GM12875 (cell line): ENCODE measurements at regions not wholly inside any gene's neighbourhood (a gene's known extent, or its start where the extent isn't known, plus 50 kb on each side); places are given as distances from the start of the nearest gene placed in this dataset.

Experiments
- H3K4me3 ChIP-seq: one replicate; pipeline ENCODE4 v1.5.1; 2011; ENCODE audit warnings: low read depth, low read length, control low read depth
- TF ChIP-seq, protein P1 (sequence below): IDR thresholded peaks from 2 replicates; pipeline ENCODE4 v1.5.1; 2011; ENCODE audit warnings: low read depth, mild to moderate bottlenecking, control low read depth, inconsistent platforms, low read length, moderate library complexity, borderline replicate concordance; ENCODE audit not compliant: insufficient read depth

DNA sequence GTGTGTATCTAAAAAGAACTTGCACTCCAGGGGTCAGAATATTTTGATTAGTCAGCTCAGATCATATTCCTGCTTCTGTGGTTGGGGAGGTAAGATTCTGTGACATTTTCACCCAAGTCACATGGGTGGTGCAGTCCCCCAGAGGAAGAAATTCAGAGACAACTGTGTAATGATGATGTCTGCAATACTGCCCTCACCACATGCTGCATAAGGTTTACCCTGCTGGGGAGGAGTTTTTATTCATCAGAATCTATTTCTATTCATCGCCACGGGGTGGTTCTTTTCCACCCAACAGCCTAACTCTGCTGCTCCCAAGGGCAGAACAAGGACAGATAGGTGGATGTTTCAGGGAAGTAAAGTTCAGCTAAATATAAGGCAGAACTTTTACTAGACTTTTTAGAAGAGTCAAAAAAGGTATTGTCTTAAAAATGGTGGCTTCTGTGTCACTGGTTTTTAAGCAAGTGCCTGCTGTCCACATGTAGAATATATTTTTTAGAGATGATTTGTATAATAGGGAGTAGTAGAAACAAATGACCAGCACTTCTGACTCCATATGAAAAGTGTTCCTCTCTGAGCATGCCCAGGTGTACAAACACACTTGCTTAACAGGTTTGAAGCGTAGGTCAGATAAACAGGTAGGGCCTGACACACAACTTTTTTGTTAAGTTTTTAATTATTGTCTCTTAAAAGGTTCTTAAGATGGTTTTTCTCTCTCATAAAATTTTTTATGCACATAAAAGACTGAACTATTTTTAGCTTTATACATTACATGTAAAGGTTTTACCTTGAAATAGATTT lies 352.7 kb downstream of the LRRC70 start:
- H3K4me3 ChIP-seq = no peak overlapping the region

DNA sequence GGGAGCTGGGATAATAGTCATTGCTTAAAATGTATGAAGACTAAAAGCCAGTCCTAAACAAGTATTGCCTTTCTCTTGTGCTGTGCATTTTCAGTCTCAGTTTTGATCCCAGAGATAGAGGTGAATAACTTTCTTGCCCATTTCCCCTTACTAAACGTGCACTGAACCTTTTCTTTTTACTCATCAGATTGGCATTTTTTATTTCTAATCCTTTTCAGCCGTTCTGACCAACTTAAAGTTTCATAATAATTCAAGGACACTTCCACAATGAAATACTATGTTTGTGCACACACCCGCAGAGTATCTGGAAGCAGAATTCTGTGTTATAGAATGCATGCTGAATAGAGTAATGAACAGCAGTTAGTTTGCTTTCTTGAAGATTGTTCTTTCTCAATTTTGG lies 343.6 kb downstream of the LRRC70 start:
- TF ChIP-seq, protein P1, sequence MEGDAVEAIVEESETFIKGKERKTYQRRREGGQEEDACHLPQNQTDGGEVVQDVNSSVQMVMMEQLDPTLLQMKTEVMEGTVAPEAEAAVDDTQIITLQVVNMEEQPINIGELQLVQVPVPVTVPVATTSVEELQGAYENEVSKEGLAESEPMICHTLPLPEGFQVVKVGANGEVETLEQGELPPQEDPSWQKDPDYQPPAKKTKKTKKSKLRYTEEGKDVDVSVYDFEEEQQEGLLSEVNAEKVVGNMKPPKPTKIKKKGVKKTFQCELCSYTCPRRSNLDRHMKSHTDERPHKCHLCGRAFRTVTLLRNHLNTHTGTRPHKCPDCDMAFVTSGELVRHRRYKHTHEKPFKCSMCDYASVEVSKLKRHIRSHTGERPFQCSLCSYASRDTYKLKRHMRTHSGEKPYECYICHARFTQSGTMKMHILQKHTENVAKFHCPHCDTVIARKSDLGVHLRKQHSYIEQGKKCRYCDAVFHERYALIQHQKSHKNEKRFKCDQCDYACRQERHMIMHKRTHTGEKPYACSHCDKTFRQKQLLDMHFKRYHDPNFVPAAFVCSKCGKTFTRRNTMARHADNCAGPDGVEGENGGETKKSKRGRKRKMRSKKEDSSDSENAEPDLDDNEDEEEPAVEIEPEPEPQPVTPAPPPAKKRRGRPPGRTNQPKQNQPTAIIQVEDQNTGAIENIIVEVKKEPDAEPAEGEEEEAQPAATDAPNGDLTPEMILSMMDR = no peak
- no peak overlapping the region for H3K4me3 ChIP-seq

More for the DNA sequence above, 352.7 kb downstream of the LRRC70 start:
- TF ChIP-seq, protein P1 = no peak

DNA sequence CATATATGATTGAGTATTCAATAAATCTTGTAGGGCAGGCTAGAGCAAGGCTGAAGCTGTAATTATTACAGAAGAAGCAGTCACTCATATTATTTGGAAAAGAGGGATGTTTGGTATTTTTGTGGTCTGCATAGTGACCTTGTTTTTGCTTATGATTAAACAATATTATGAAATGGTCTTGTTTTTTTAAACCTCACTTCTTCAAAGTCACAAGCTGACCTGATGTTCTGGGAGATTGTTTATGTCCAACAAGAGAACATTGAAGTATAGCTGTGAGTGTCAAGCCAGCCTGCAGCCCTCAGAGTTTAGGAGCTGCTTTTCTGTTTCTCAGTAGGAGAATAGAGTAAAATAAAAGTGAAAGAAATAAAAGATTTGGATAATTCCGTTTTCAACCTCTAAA lies 342.2 kb downstream of the LRRC70 start:
- TF ChIP-seq, protein P1 = no peak
- H3K4me3 ChIP-seq = no peak overlapping the region

DNA sequence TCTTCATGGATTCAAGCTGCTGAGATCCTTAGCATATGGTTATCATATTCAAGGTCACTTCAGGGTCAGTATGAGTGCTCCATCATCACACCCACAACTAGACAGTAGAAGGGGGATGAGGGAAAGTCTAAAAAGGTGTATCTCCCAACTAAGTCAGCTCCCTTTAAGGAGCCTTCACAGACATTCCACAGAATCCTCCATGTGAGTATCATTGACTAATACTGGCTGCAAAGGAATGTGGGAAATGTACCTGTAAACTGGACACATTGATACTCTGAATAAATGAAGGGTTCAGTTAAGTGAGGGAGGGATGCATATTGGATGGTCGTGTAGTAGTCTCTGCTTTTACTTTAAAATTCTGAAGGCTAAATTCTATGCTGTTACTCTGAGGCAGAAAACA lies 330.7 kb downstream of the LRRC70 start:
- TF ChIP-seq, protein P1 = no peak
- H3K4me3 ChIP-seq = no peak overlapping the region

DNA sequence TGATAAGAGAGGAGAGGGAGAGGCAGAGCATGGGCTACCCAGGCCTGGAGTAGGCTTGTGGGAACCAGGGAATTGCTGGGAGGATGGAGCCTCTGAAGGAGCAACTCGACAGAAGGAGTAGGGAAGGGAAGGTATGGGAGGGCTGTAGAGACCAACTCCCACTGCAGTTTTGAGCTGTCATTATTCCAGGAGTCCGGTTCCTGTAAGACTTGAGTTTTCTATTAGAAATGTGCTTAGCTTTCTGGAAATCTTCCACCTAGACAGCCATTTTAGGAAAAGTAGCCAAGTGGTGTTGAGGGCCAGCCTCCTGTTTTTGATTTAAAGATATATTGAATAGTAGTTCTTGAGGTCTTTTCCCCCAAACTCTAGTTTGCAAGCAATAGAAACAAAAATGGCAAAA lies 323.5 kb downstream of the LRRC70 start:
- TF ChIP-seq, protein P1 = no peak
- no peak overlapping the region for H3K4me3 ChIP-seq

DNA sequence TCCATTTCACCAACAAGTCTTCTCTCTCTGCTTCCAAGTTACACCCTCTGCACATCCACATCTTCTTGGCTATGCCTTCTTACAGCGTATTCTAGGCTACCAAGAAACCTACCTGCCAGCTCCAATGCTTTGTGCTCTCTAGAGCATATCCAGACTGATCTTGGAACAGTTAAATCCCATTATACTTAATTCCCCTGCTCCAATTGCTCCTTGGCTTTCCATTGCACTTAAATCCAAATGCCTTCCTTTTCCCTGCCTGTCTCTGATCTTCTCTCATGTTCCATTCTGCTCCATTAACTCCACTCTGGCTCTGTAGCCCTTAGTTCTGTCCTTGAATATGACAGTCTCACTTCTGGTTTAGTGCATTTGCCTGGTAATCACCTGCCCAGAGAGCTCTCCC lies 322.4 kb downstream of the LRRC70 start:
- H3K4me3 ChIP-seq = no peak overlapping the region
- TF ChIP-seq, protein P1 = no peak
